ENCODE measurements at regions not wholly inside any gene's neighbourhood (a gene's known extent, or its start where the extent isn't known, plus 50 kb on each side); places are given as distances from the start of the nearest gene placed in this dataset.
"Not testable (repeated sequence)": the region's sequence is repeated elsewhere in the genome, so short reads cannot be mapped to it uniquely, and the experiment has no call there.

GRCh38 chrX:113920661-113921060, 663.2 kb upstream of the HTR2C start:
- no peak for DNase-seq (ENCODE audit: low read depth in 2 of 2)

DNA sequence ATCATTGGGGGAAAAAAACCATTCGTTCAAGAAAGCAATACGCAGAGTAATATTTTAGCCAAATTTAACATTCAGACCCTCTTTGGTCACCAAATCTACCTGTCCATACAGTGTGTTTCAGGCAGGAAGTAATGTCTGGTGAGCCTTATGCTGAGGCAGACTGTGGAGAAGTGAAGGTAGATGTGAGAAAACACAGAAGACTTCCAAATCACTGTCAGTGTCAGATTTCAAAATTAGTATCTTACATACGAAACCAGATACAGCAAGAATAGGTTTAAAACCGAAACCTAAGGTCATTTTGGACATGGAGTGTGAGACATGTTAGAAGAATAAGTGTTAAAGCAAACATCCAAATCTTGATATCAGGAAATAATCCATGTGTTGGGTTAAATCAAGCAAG, 664.5 kb upstream of the HTR2C start:
- DNase-seq (ENCODE audit: low read depth in 2 of 2) = no peak

GRCh38 chrX:113906168-113906567, 677.7 kb upstream of the HTR2C start:
- DNase-seq (ENCODE audit: low read depth in 2 of 2) = no peak

GRCh38 chrX:113892891-113893290, 691.0 kb upstream of the HTR2C start:
- DNase-seq (ENCODE audit: low read depth in 2 of 2) = no peak

DNA sequence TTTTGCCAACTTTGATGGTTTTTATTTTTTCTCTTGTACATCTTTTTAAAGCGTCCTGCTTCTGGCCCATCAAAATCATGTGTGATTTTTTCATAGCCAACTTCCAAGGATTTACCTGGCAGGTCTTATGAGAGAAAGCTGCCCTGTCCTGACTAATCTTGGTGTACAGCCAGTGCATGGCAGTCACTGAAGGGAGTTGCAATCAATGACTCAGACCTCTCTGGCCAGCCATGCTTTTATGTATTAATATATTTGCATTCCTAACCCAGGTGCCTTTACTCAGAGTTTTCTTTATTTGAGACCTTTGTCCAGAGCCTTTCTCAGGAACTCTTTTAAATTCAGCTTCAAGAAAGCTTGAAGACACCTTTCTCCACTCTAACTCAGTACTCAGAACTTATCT, 691.5 kb upstream of the HTR2C start:
- DNase-seq (ENCODE audit: low read depth in 2 of 2) = no peak

GRCh38 chrX:113873056-113873455, 710.8 kb upstream of the HTR2C start:
- DNase-seq (ENCODE audit: low read depth in 2 of 2) = no peak

- DNase-seq (ENCODE audit: low read depth in 2 of 2) = no peak
Observed at GRCh38 chrX:113868711-113869110, 715.2 kb upstream of the HTR2C start.

- DNase-seq (ENCODE audit: low read depth in 2 of 2) = no peak
Observed at GRCh38 chrX:113868177-113868576, 715.7 kb upstream of the HTR2C start.

GRCh38 chrX:113849408-113849807, 734.5 kb upstream of the HTR2C start:
- no peak for DNase-seq (ENCODE audit: low read depth in 2 of 2)

- DNase-seq (ENCODE audit: low read depth in 2 of 2) = no peak
Observed at GRCh38 chrX:113833096-113834055, 750.5 kb upstream of the HTR2C start.

GRCh38 chrX:113828470-113828869, 755.4 kb upstream of the HTR2C start:
- no peak for DNase-seq (ENCODE audit: low read depth in 2 of 2)

GRCh38 chrX:113818346-113818745, 765.5 kb upstream of the HTR2C start:
- DNase-seq (ENCODE audit: low read depth in 2 of 2) = no peak

DNA sequence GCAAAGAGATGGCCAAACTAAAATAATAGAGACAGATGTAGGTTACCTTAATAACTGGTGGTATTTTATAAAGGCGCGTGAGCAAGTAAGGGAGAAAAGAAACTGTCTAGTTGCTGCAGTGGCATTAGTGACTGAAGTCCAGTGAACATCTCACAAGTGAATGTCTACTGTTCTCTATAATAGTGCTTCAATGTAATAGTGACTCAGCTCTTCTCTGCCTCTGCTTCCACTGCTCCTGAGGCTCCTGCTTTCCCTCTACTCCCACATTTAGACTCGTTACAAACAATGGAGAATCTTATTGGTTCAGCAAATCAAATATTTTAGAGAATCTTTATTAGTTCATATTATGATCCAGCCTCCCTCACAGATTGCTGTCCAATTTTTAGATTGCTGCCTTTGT, 779.1 kb upstream of the HTR2C start:
- no peak for DNase-seq (ENCODE audit: low read depth in 2 of 2)

- no peak for DNase-seq (ENCODE audit: low read depth in 2 of 2)
Observed at GRCh38 chrX:113804291-113804690, 779.6 kb upstream of the HTR2C start.

GRCh38 chrX:113802837-113803236, 781.0 kb upstream of the HTR2C start:
- DNase-seq (ENCODE audit: low read depth in 2 of 2) = no peak

DNA sequence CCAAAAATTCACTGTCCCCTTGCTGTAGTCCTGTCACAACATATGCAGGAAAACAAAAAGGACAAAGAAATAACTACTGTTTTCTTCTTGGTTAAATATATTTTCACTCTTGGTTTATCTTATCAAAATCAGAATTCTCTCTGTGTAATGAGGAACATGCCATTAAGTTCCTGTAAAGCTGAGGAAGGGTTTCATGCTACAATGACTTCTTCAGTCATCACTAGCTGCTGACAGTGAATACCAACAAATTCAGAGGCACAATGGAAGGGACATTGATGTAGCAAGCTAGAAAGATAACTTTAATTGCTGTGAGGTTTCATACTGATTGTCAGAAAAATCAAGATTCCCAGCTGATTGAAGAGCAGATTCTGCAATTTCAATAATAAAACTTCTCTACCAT, 782.9 kb upstream of the HTR2C start:
- no peak for DNase-seq (ENCODE audit: low read depth in 2 of 2)

DNA sequence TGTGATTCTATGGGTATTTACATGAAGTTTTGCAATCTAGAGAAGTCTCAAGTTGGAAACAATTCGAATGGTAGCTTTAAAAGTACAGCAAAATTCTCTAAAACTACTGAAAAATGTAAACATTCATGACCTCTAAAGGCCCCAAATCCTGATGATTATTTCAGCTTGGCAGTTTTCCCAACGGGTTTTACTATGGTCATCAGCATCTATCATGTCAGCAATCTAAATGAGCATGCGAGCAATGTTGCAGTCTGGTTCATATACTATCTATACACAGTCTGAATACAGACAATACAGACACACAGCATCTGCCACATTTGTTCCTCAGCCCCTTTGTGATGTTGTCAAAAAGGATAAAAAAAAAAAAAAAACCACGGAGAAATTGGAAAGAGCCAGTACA, 790.3 kb upstream of the HTR2C start:
- no peak for DNase-seq (ENCODE audit: low read depth in 2 of 2)

GRCh38 chrX:113790987-113791386, 792.9 kb upstream of the HTR2C start:
- DNase-seq (ENCODE audit: low read depth in 2 of 2) = no peak

- not testable (repeated sequence) for DNase-seq (ENCODE audit: low read depth in 2 of 2)
Observed at GRCh38 chrX:113784754-113785153, 799.1 kb upstream of the HTR2C start.

GRCh38 chrX:113770806-113771205, 813.1 kb upstream of the HTR2C start:
- no peak for DNase-seq (ENCODE audit: low read depth in 2 of 2)

DNA sequence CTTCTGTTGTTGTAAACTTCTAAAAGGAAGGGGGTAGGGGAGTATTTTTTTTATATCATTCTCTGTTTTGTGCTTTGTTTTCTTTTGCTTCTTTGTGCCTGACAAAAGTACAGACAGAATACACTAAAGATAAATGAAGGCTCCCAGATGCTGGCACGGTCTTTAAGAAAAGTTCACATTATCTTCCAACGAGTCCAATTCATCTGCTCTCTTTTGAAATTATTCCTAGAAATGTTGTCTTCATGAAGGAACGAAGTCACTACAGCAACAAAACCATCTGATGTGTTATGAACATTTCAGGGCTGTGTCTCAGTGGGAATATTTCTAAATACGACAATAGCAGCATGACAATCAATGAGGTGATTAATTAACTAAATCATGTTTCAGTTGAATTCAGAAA, 813.8 kb upstream of the HTR2C start:
- DNase-seq (ENCODE audit: low read depth in 2 of 2) = no peak

- no peak for DNase-seq (ENCODE audit: low read depth in 2 of 2)
Observed at GRCh38 chrX:113759422-113759821, 824.5 kb upstream of the HTR2C start.

- DNase-seq (ENCODE audit: low read depth in 2 of 2) = no peak
Observed at GRCh38 chrX:113747274-113747973, 836.5 kb upstream of the HTR2C start.
